HCT116 (cell line): ENCODE measurements at regions not wholly inside any gene's neighbourhood (a gene's known extent, or its start where the extent isn't known, plus 50 kb on each side); places are given as distances from the start of the nearest gene placed in this dataset.

Experiments
- EZH2 ChIP-seq: fragments of 200-600 bp; sonication (generic); IDR thresholded peaks from 2 replicates; pipeline ENCODE4 v1.6.1; 2017; ENCODE audit warnings: antibody characterized with exemption, mixed run types
- FOSL1 ChIP-seq: IDR thresholded peaks from 2 replicates; pipeline ENCODE4 v1.6.1; 2012; ENCODE audit warnings: low read depth
- POLR2A ChIP-seq: IDR thresholded peaks from 2 replicates; pipeline ENCODE4 v1.7.0; 2011; ENCODE audit warnings: borderline replicate concordance; ENCODE audit not compliant: insufficient read depth, insufficient read length; ENCODE audit errors: extremely low read depth
- RAD21 ChIP-seq: IDR thresholded peaks from 2 replicates; pipeline ENCODE4 v1.6.1; 2012; ENCODE audit warnings: low read depth, mild to moderate bottlenecking
- ZBTB33 ChIP-seq: IDR thresholded peaks from 2 replicates; pipeline ENCODE4 v1.6.1; 2011; ENCODE audit warnings: mild to moderate bottlenecking, low read length, moderate library complexity; ENCODE audit not compliant: insufficient replicate concordance; ENCODE audit errors: extremely low read depth
- ZNF274 ChIP-seq: fragments of 200-500 bp; sonication (Bioruptor generic); IDR thresholded peaks from 2 replicates; pipeline ENCODE4 v1.6.1; 2014; ENCODE audit warnings: mild to moderate bottlenecking, low read depth, low read length, inconsistent platforms
- TF ChIP-seq, protein P1 (sequence below), 3 experiments: fragments of 200-600 bp in 1 of 3; sonication (generic) in 1 of 3; IDR thresholded peaks in 2 of 3; conservative IDR thresholded peaks in 1 of 3; 2 replicates each; pipeline ENCODE4 v1.5.1; 2012 to 2017; ENCODE audit warnings: low read depth in 2 of 3, low read length in 2 of 3, antibody characterized with exemption in 1 of 3, borderline replicate concordance in 1 of 3, control low read depth in 1 of 3, mild to moderate bottlenecking in 1 of 3, mixed read lengths in 1 of 3, mixed run types in 1 of 3, moderate library complexity in 1 of 3; ENCODE audit not compliant: insufficient read depth in 1 of 3

DNA sequence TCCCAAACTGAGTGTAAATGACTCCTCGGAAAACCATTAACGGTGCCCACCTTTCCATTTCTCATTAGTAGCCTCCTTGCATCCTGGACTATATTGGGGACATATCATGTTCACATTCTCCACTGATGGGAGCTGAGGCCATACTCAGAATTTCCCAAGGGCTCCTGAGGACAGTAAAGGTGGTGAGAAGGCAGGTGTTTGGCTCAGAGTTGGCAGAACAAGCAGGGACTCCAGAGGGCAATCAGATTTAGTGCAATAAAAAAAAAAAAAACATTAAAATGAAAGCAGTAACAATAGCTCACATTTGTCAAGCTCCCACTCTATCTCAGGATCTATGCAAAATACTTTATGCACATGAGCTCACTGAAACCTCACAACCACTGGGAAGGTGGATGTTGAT, 401.4 kb downstream of the MAFB start:
- TF ChIP-seq, protein P1, sequence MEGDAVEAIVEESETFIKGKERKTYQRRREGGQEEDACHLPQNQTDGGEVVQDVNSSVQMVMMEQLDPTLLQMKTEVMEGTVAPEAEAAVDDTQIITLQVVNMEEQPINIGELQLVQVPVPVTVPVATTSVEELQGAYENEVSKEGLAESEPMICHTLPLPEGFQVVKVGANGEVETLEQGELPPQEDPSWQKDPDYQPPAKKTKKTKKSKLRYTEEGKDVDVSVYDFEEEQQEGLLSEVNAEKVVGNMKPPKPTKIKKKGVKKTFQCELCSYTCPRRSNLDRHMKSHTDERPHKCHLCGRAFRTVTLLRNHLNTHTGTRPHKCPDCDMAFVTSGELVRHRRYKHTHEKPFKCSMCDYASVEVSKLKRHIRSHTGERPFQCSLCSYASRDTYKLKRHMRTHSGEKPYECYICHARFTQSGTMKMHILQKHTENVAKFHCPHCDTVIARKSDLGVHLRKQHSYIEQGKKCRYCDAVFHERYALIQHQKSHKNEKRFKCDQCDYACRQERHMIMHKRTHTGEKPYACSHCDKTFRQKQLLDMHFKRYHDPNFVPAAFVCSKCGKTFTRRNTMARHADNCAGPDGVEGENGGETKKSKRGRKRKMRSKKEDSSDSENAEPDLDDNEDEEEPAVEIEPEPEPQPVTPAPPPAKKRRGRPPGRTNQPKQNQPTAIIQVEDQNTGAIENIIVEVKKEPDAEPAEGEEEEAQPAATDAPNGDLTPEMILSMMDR (IDR thresholded peaks at IDR 0.05 in 2 of 3, conservative IDR thresholded peaks at IDR 0.05 in 1 of 3; ENCODE audit: borderline replicate concordance in 1 of 3, insufficient read depth in 1 of 3, low read depth in 2 of 3, low read length in 2 of 3), result no peak
- TF ChIP-seq EZH2, result no peak
- no peak for TF ChIP-seq ZBTB33
- no peak for TF ChIP-seq RAD21
- TF ChIP-seq FOSL1, result no peak
- no peak for TF ChIP-seq POLR2A
- no peak for TF ChIP-seq ZNF274
